MM.1S (cell line): ENCODE measurements at regions not wholly inside any gene's neighbourhood (a gene's known extent, or its start where the extent isn't known, plus 50 kb on each side); places are given as distances from the start of the nearest gene placed in this dataset.

ENCODE experiments used
- DNase-seq: peaks from one replicate; pipeline ENCODE4 v3.0.0-alpha.2; 2015
- H2AFZ ChIP-seq: fragments of 300-600 bp; sonication (generic); 2 replicates; pipeline ENCODE4 v1.6.0; 2016; ENCODE audit warnings: antibody characterized with exemption, low read length
- H3F3A ChIP-seq: fragments of 300-600 bp; sonication (generic); 2 replicates; pipeline ENCODE4 v1.6.1; 2016; ENCODE audit warnings: mild to moderate bottlenecking, antibody characterized with exemption, low read length, moderate library complexity, mixed read lengths; ENCODE audit not compliant: insufficient read depth
- H3K27ac ChIP-seq: fragments of 300-600 bp; sonication (generic); 2 replicates; pipeline ENCODE4 v1.5.1; 2016; ENCODE audit warnings: mild to moderate bottlenecking, low read length
- H3K27me3 ChIP-seq: fragments of 300-600 bp; sonication (generic); replicated peaks from 2 replicates; pipeline ENCODE4 v1.6.0; 2016; ENCODE audit warnings: low read length; ENCODE audit not compliant: insufficient read depth
- H3K36me3 ChIP-seq: fragments of 300-600 bp; sonication (generic); replicated peaks from 2 replicates; pipeline ENCODE4 v1.6.1; 2016; ENCODE audit warnings: mild to moderate bottlenecking, low read length, mixed read lengths; ENCODE audit not compliant: insufficient read depth
- H3K4me1 ChIP-seq: fragments of 300-600 bp; sonication (generic); 2 replicates; pipeline ENCODE4 v1.6.1; 2016; ENCODE audit warnings: low read length, mixed read lengths
- H3K4me2 ChIP-seq: fragments of 300-600 bp; sonication (generic); 2 replicates; pipeline ENCODE4 v1.6.0; 2016; ENCODE audit warnings: low read depth, low read length
- H3K4me3 ChIP-seq: fragments of 300-600 bp; sonication (generic); 2 replicates; pipeline ENCODE4 v1.5.1; 2016; ENCODE audit warnings: low read length, mixed read lengths
- H3K79me2 ChIP-seq: fragments of 300-600 bp; sonication (generic); 2 replicates; pipeline ENCODE4 v1.6.1; 2016; ENCODE audit warnings: mixed run types, low read length, mixed read lengths
- H3K9ac ChIP-seq: fragments of 300-600 bp; sonication (generic); 2 replicates; pipeline ENCODE4 v1.6.1; 2016; ENCODE audit warnings: low read length, mixed read lengths
- H3K9me2 ChIP-seq: fragments of 300-600 bp; sonication (generic); replicated peaks from 2 replicates; pipeline ENCODE4 v1.6.1; 2016; ENCODE audit warnings: mild to moderate bottlenecking, low read length, mixed read lengths; ENCODE audit not compliant: insufficient read depth
- H3K9me3 ChIP-seq: fragments of 300-600 bp; sonication (generic); replicated peaks from 2 replicates; pipeline ENCODE4 v1.6.1; 2016; ENCODE audit warnings: mild to moderate bottlenecking, low read length, mixed read lengths; ENCODE audit not compliant: insufficient read depth
- H4K20me1 ChIP-seq: fragments of 300-600 bp; sonication (generic); 2 replicates; pipeline ENCODE4 v1.6.1; 2016; ENCODE audit warnings: mild to moderate bottlenecking, low read length, moderate library complexity, mixed read lengths; ENCODE audit not compliant: insufficient read depth
- EZH2 ChIP-seq: fragments of 300-600 bp; sonication (generic); optimal IDR thresholded peaks from 2 replicates; pipeline ENCODE3; 2017; ENCODE audit warnings: low read depth, mild to moderate bottlenecking, antibody characterized with exemption, low read length, mixed read lengths
- EZH2phosphoT487 ChIP-seq: fragments of 300-600 bp; sonication (generic); IDR thresholded peaks from 2 replicates; pipeline ENCODE4 v1.6.1; 2018; ENCODE audit warnings: antibody characterized with exemption, low read length
- TF ChIP-seq, protein P1 (sequence below): fragments of 300-600 bp; sonication (generic); IDR thresholded peaks from 2 replicates; pipeline ENCODE4 v1.5.1; 2016; ENCODE audit warnings: antibody characterized with exemption, low read length, mixed read lengths

DNA sequence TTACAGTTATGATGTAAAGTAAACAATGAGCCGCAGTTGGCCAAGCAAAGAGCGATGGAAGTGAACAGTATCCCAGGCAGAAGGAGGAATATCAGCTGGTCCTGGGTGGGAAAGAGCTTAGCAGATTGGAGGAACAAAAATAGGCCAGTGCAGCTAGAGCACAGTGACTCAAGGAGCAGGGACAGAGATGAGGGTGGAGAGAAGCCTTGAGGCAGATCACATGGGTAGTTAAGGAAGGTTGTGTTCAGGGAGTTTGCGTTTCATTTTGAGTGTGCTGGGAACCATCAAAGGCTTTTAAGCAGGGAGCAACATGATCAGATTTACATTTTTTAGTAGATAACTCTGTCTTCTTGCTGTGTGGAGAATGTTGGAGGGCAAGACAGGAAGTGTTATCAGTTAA, 113.6 kb downstream of the OAT start:
- H3K9ac ChIP-seq, result no peak overlapping the region
- no peaks in the 10 kb centered on the region for H3K9me3 ChIP-seq
- no peaks in the 10 kb centered on the region for H3K79me2 ChIP-seq
- no peak overlapping the region for H3K27ac ChIP-seq
- no peaks in the 10 kb centered on the region for H3K9me2 ChIP-seq
- DNase-seq, result no peak
- no peaks in the 10 kb centered on the region for H3K36me3 ChIP-seq
- H3K4me3 ChIP-seq, result no peak overlapping the region
- no peaks in the 10 kb centered on the region for H4K20me1 ChIP-seq
- no peaks in the 10 kb centered on the region for H3F3A ChIP-seq
- no peaks in the 10 kb centered on the region for H3K27me3 ChIP-seq
- H3K4me2 ChIP-seq, result no peak overlapping the region
- no peak overlapping the region for H2AFZ ChIP-seq
- no peaks in the 10 kb centered on the region for H3K4me1 ChIP-seq
- TF ChIP-seq, protein P1, sequence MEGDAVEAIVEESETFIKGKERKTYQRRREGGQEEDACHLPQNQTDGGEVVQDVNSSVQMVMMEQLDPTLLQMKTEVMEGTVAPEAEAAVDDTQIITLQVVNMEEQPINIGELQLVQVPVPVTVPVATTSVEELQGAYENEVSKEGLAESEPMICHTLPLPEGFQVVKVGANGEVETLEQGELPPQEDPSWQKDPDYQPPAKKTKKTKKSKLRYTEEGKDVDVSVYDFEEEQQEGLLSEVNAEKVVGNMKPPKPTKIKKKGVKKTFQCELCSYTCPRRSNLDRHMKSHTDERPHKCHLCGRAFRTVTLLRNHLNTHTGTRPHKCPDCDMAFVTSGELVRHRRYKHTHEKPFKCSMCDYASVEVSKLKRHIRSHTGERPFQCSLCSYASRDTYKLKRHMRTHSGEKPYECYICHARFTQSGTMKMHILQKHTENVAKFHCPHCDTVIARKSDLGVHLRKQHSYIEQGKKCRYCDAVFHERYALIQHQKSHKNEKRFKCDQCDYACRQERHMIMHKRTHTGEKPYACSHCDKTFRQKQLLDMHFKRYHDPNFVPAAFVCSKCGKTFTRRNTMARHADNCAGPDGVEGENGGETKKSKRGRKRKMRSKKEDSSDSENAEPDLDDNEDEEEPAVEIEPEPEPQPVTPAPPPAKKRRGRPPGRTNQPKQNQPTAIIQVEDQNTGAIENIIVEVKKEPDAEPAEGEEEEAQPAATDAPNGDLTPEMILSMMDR, result no peak
- TF ChIP-seq EZH2phosphoT487, result no peak
- no peak for TF ChIP-seq EZH2

DNA sequence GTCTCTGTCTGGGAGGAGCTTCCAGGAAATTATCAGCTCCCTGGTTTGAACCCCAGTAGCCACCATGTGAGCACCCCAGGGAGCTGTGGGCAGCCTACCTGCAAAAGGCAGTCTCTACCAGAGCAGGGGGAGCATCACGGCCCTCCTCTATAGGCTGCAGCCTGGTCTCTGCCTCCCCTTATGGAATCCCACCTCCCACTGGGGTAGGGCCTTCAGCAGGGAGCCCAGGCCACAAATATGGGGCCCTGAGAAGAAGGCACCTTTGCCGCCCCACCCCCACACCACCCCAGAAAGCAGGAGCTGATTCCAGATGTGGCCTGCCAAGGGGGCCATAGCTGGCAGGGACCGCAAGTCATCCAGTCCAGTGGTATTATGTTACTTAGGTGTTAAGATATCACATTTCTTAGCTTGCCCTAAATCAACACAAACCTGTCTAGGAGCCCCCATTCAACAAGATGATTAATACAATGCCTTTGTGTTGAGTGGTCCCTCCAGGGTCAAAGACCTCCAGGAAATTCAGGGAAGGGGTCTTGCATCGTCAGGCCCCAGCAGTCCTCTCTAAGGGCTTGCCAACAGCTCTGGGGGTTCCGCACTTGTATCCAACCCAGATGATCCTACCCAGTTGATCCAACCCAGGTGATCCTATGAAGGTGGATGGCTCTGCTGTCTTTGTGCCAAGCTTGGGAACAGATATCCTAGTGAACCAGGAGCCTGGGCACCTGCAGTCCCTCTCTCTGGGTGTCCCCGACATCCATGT, 114.9 kb downstream of the OAT start:
- DNase-seq, result no peak
- no peak overlapping the region for H2AFZ ChIP-seq
- H4K20me1 ChIP-seq, result no peaks in the 10 kb centered on the region
- no peak for TF ChIP-seq EZH2
- TF ChIP-seq, protein P1, result no peak
- no peak for TF ChIP-seq EZH2phosphoT487
- no peak overlapping the region for H3K4me2 ChIP-seq
- no peaks in the 10 kb centered on the region for H3K9me3 ChIP-seq
- no peak overlapping the region for H3K9ac ChIP-seq
- no peaks in the 10 kb centered on the region for H3K4me1 ChIP-seq
- no peaks in the 10 kb centered on the region for H3K9me2 ChIP-seq
- H3K27me3 ChIP-seq, result no peaks in the 10 kb centered on the region
- H3F3A ChIP-seq, result no peaks in the 10 kb centered on the region
- no peak overlapping the region for H3K4me3 ChIP-seq
- H3K79me2 ChIP-seq, result no peaks in the 10 kb centered on the region
- no peaks in the 10 kb centered on the region for H3K36me3 ChIP-seq
- H3K27ac ChIP-seq, result no peak overlapping the region

DNA sequence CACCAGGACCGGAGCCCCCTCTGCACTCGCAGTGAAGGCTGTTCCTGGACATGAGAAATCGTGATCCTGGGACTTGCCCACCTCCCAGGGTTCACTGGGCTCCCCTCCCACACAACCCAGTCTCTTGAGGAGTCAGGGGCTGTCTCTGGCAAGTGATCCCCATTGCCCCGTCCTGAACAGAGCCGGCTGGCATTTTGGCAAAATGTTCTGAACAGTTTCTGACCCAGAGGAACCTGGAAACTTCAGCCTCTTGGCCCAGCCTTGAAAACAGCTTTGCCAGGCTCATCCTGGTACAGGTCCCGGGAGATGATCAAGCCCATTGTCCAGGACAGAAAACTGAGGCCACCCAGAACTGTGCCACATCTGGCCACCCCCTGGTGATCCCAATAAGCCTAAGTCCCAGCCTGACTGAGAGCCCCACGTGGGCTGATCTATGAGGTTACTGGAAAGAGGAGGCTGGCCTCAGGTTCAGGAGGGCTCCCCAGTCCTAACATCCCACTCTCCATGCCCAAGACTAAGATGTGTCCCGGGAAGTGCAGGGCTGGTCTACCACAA, 115.7 kb downstream of the OAT start:
- DNase-seq, result no peak
- Histone ChIP-seq H3K79me2 (no peaks in the 10 kb centered on the region), H3K9ac (no peak overlapping the region), H3K9me2 (no peaks in the 10 kb centered on the region), H3K27ac (no peak overlapping the region), H2AFZ (no peak overlapping the region), H3K4me2 (no peak overlapping the region), H3F3A (no peaks in the 10 kb centered on the region), H3K9me3 (no peaks in the 10 kb centered on the region), H3K36me3 (no peaks in the 10 kb centered on the region), H3K4me3 (no peak overlapping the region), H4K20me1 (no peaks in the 10 kb centered on the region), H3K4me1 (no peaks in the 10 kb centered on the region), H3K27me3 (no peaks in the 10 kb centered on the region)
- no peak for TF ChIP-seq EZH2
- TF ChIP-seq EZH2phosphoT487, result no peak
- TF ChIP-seq, protein P1, result no peak
